Renal pelvis (tissue), 1 donor: ENCODE measurements at regions not wholly inside any gene's neighbourhood (a gene's known extent, or its start where the extent isn't known, plus 50 kb on each side); places are given as distances from the start of the nearest gene placed in this dataset.
"Not testable (repeated sequence)": the region's sequence is repeated elsewhere in the genome, so short reads cannot be mapped to it uniquely, and the experiment has no call there.

ENCODE experiments used
- DNase-seq: peaks from one replicate; pipeline ENCODE4 v3.0.0-alpha.2; 2013

DNA sequence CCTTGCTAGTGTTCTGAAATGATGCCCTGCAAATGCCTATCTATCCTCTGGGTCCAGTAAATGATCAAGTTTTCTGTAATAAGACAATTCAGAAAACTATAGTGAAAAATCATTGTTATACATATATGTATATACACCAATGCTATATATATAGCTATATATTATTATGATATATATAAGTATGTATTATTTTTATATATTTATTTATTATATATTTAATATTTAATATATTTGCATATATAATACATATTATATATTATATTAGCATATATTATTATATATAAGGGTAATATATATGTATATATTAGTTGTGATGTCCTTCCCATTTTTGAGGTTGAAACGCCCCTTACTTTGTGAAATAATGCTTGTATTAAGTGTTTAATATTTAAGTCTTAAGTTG is 181.4 kb upstream of the CACNA2D1 start:
- DNase-seq, result no peak

DNA sequence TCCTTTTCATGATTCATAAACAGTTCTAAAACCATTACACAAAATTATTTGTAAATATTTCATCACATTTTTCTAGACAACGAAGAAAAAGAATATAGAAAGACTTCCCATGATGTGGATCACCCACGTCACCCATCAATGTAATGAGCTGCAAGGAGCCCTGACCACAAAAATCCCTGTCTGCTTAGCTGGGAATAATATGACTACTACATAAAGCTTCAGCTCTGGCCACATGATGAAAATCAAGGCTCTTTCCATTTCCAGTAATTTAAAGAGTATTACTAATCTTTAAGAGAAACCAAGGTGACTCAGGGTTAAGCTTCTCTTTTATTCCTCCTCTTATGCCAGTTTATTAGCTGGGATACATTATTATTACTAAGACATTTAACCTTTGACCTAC is 180.8 kb upstream of the CACNA2D1 start:
- DNase-seq, result no peak

DNA sequence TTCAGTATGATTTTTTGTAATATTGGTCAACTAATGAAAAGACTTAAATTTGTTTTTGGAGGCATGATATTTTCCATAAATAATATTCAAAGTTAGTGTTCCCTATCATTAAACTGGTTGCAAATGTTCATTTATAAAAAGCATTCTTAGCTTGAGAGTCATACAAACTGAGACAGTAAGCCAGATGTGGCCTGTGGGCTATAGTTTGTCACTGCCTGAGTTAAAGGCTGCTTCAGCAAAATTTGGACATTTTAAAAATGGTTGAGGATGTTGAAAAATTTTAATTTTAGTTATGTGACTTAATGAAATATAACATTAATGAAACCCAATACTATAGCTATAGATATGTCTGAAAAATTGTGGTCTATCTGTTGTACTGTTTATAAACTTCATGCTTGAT is 180.2 kb upstream of the CACNA2D1 start:
- no peak for DNase-seq

DNA sequence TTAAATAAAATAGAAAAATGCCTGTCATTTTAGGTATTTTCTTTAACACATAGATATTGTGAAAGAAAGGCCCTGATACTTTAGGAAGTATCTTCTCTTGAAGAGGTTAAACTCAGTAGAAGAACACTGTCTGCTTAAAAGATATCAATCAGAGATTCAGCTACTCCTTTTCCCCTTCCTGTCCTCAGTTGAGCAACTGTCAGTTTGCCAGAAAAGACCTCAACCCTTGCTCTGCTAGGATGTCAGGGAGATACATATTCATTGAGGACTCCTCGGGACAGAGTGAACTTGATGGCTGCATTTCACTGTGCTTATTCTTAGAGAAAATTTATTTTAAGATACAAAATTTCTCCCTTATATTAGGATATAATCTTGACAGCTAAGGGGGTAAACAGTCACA is 173.6 kb upstream of the CACNA2D1 start:
- no peak for DNase-seq

DNA sequence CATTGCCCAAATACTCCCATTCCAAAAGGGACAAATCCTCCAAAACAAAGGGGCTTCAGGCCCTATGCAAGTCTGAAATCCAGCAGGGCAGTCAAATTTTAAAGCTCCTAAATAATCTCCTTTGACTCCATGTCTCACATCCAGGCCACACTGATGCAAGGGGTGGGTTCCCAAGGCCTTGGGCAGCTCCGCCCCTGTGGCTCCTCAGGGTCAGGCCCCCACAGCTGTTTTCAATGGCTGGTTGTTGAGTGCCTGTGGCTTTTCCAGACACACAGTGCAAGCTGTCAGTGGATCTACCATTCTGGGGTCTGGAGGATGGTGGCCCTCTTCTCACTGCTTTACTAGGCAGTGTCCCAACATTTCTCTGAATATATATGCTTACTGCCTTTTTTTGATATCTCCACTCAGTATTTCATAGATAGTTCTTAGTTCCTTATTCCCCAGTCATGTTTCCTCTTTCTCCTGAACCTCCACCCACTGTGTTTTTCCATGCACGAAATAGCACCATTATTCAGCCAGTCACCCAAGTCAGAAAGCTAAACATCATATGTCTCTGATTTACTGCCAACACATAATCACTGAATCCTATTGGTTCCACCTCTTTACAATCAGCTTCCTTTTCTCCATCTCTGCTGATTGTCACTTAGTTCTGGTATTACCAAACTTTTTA is 172.6 kb upstream of the CACNA2D1 start:
- no peak for DNase-seq

DNA sequence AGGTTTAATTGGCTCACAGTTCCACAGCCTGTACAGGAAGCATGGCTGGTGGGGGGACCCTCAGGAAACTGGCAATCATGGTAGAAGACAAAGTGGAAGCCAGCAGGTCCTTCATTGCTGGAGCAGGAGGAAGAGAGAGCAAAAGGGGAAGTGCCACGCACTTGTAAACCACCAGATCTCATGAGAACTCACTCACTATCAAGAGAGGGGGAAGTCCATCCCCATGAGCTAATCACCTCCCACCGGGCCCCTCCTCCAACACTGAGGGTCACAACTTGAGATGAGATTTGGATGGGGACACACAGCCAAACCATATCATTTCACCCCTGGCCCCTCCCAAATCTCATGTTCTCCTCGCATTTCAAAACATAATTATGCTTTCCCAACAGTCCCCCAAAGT is 171.9 kb upstream of the CACNA2D1 start:
- no peak for DNase-seq

DNA sequence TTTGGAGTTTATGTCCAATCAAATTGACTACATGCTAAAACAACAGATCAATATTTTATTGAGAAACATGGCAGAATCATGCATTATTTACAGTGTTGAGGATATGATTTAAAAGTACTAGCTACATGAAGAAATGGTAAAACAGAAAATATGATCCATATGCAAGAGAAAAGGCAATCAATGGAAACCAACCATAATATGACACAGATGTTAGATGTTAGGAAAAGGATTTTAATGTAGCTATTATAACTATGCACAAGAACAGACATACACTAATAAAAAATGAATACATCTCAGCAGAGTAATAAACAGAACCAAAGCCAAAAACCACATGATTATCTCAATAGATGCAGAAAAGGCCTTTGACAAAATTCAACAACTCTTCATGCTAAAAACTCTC is 166.2 kb upstream of the CACNA2D1 start:
- no peak for DNase-seq

DNA sequence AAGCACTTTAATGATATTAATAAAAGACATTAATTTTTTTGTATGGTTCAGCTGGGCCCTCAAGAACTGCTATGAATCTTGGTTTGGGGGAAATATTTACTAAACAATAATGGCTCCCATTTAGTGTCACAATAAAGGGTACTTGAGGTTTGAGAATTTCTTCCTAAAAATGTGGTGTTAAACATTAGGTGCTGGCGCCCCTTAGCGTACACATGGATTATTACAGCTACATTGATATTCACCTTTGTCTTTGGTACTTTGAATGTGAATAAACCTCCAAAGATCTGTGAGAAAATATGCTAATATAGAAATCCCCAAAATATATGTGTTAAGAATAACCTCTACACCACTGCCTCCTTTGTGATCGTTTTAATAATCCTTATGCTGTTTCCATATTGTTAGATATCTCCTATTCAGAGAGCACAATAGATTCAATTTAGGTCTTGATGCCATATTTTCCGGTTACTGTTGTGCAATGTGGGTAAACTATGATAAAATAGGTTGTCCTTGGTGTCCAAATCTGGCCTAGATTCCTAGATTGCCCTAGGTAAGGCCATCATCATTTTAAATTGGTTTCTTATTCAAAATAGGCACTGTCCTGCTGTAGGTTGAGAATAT is 161.8 kb upstream of the CACNA2D1 start:
- DNase-seq, result peak; percentile 14

DNA sequence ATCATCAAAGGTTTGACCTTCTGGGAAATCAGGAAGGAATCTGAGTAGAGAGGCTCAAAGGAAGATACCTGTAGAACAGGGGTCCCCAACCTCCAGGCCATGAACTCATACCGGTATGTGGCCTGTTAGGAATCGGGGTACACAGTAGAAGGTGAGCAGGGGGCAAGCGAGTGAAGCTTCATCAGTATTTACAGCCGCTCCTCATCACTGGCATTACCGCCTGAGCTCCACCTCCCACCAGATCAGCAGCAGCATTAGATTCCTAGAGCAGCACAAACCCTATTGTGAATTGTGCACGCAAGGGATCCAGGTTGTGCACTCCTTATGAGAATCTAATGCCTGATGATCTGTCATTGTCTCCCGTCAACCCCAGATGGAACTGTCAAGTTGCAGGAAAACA is 158.5 kb upstream of the CACNA2D1 start:
- DNase-seq, result no peak

DNA sequence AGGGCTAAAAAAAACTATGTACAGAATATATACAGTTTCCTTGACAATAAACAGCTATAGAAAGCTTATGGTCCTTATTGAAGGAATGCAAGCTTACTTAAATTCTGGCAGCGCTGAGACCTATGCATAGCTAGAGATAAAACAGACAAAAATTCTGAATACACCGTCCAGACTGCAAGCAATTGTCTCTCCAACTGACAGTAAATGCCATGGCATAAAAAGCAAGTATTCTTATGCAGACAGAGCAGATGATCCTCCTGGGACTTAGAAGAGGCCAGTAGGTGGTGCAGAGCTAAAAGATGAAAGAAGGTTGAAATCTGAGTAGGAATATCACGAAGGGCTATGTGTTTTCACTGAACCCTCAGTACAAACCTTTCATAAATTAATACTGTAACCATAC is 157.0 kb upstream of the CACNA2D1 start:
- DNase-seq, result no peak

DNA sequence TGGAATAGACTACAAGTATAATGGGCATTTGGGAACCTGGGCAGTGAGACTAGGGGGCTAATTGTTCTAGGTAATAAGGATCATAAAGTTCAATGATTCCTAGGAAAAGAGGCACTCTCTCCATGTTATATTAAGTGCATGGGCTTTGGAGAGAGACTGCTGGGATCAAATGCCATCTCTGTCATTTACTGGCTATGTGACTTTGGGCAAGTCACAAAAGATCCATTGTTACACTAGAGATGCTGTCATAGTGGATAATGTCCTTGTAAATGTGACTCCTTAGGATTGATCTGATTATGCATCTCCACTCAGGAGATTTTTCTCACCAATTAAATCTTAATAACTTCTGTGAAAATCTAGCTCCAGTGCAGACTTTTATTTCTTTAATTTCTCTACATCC is 156.3 kb upstream of the CACNA2D1 start:
- DNase-seq, result no peak

DNA sequence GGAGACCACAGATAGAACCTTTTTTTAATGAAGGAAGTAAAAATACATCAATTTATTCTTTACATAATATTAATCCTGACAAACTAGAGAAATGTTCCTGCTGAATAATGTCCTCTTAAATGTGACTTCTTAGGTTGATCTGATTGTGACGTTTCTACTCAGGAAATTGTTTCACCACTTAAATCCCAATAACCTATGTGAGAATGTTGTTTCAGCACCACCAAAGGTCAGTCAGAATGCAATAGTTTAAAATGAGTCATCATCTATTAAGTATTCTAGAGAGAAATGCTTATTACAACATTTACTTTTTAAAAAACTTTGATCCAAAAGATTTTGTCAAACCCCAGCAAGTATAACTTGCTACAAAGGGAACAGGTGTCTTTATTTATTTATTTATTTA is 155.4 kb upstream of the CACNA2D1 start:
- no peak for DNase-seq

DNA sequence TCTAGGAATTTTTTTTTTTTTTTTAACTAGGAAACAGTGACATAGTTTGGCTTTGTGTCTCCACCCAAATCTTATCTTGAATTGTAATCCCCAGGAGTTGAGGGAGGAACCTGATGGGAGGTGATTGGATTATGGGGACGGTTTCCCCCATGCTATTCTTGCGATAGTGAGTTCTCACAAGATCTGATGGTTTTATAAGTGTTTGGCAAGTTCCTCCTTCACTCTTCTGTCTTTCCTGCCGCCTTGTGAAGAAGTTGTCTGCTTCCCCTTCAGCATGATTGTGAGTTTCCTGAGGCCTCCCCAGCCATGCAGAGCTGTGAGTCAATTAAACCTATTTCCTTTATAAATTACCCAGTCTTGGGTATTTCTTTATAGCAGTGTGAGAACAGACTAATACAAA is 152.2 kb upstream of the CACNA2D1 start:
- DNase-seq, result not testable (repeated sequence)

DNA sequence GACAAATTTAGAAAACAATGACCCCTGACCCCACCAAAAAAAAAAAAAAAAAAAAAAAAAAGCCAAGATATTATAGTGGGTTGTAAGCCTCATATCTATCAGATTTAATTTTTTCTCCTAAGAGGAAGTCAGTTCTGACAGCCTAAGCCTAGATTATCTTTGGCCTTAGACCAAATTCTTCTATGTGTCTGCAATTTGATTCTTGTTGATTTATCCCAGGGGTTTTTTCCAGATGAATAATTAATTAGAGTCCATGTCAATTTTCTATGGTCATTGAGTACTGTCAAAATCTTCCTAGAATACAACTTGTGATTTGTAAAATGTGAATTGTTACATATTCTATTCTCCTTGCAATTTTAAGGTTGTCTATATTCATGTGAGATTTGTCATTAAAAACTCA is 151.6 kb upstream of the CACNA2D1 start:
- no peak for DNase-seq

DNA sequence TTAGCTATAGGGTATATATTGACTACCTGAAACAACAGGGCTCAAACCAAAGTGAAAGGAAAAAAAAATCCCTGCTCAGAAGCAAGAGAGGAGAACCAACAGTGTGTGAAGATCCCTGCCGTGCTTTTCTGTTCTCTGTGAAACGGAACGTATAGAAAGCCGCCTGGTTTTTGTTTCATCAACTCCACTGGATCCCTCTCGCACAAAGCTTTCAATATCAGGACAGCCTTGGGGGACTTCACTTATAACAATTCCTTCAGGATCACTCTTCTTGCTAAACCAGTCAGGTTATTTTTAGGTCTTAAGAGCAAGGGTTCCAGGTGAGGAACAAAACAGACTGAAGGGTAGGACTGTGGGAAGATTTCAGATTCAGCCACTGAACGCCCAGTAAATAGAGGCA is 151.1 kb upstream of the CACNA2D1 start:
- peak; percentile 11 for DNase-seq

DNA sequence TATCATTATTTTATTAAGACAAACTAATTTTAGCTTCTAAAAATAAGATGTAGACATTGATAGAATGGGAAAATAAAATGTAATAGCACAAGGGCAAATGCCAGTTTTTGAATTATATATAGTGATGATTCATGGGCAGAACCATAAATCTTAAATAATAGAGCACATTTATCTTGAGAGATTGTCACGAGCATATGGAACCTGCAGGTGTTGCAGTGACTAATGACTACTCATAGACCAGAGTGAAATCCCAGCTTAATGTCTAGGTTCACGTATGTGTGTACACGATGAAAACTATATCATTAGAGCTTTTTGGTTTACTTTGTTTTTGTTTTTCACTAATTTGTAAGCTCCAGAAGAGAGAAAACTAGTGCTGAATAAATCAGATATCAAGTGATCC is 150.2 kb upstream of the CACNA2D1 start:
- DNase-seq, result no peak

DNA sequence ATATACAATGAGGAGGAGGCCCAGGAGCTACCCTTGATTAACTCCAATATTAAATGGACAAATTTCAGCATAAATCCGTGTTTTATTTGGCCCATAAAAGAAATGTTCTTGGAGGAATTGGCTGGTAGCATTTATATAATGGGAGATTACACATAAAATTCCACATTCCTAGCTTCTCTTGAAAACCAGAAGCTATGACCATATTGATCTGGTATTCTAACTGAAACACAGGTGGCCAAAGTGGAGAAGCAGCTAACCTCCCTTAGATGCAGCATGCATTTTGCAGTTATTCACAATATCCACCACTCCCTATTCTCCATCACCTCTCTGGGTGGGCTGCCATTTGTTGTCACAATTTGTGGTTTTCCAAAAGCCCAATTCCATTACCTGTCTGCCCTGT is 148.8 kb upstream of the CACNA2D1 start:
- DNase-seq, result no peak

DNA sequence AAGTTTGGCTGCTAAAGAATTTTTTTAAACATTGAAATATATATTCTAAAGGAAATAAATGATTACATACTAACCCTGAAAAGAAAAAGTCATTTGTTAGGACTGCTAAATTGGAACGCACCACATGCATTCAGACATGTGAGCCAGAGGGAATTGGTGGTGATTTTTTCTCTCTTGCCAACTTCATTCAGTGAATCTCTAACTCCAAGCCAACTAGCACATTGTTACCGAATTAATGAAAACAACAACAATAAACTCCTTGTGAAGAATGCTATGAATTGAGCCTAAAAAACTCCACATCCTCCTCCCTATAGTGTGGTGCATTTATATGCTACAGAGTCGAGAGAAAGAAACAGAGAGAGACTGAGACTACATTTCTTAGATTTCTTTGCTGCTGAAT is 135.5 kb upstream of the CACNA2D1 start:
- no peak for DNase-seq

DNA sequence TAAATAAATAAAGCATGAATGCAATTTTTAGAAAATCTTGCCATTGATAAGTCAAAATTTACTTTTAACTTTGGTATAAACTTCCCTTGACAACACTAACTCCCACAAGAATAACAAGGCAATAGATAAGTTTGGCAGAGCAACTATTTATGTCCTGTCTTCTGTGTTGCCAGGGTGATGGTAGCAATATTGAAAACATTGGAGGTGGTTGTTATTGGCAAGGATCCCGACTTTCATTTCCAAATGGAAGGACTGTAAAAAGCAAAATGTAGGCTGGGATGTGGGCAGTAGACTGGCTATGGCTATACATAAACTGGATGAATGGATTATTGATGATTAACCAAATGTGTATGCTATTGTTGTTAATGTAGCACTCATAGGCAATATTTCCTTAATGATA is 134.9 kb upstream of the CACNA2D1 start:
- DNase-seq, result no peak

DNA sequence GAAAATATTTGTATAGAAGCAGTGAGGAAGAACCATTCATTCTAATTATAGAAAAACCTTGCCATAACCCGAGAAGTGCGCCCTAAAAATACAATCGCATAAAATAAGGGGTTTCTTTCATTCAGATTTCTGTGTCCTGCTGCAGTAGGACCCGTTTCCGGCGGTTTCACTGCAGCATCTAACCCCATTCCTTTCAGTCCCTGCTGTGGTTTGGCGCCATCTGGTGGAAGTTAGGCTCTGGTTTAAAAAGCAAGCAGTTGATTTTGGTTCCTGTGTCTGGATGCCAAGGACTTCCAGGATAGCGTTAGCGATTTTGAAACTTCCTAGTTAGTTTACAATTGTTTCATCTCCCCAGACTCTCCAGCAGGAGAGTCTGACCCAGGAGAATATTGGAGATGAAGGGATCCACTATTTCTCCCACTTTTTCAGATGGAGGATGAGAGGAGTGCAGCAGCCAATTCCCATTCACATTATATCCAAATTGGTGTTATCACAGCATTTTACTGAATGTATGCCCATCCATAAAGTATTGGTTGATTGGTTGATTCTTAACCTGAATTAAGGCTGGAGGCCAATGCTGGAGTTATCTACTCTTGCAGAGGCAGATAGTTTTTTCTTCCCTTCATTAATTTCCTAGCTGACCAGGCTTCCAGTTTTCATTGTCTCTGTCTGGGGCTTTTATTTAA is 128.8 kb upstream of the CACNA2D1 start:
- peak; percentile 88 for DNase-seq

DNA sequence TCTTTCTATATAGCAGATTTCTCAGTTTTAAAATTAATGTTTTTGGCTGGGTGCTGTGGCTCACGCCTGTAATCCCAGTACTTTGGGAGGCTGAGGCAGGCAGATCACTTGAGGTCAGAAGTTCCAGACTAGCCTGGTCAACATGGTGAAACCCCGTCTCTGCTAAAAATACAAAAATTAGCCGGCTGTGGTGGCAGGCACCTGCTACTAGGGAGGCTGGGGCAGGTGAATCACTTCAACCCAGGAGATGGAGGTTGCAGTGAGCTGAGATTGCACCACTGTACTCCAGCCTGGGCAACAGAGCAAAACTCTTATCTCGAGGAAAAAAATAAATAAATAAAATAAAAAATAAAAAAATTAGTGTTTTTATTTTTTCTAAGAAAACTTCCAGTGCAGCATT is 127.5 kb upstream of the CACNA2D1 start:
- not testable (repeated sequence) for DNase-seq

DNA sequence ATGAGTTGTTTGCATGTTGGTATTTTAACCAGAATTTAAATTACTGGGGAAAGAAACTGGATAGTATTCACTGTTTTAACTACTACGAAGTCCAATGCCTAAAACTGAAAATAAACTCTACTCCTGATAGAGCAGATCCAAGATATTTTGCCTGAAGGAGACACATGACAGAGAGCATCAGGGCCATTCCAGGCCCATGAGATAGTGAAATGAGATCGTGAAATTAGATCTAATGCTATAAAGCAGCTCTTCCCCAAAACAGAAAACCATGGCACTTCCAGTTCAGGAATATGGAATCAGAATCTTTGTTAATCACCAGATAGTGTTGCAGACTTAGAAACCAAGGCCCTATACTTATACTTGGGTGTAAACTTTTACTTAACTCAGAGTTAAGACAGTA is 124.3 kb upstream of the CACNA2D1 start:
- no peak for DNase-seq

DNA sequence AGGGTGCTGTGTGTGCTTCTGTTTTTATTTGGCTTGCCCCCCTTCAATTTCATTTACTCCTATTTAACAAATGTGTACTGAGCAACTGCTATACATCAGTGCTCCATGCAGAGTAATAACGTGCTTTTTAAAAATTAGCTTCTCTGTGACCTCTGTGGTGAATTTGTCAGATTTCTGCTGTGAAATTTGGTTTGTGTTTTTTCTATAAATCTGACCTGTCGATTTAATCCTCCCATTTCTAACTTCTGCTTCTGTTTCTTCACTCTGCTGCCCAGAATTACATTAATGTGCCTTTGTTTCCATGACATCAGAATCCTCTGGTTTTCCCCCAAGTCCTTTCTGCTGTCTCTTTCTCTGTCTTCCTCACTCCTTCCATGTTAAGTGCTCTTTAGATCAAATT is 123.8 kb upstream of the CACNA2D1 start:
- DNase-seq, result no peak

DNA sequence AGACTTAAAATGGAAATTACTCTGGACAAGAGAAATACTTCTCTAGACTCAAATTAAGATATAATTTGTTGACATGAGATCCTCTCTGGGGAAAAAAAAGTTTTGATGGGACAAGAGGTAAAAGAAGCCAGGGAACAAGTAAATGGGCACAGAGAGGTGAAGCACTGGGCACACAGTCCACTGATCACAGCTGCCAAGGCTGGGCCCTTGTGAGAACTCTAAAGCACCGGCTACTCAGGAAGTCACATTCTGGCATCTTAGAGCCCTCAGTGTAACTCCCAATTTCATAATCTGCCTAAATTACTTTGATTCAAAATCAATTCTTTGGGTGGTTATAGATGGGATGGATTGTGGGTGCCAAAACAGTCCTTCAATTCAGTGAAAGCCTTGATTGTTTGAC is 123.2 kb upstream of the CACNA2D1 start:
- DNase-seq, result no peak
